HG03066 (cell line): ENCODE measurements at regions not wholly inside any gene's neighbourhood (a gene's known extent, or its start where the extent isn't known, plus 50 kb on each side); places are given as distances from the start of the nearest gene placed in this dataset.
A peak's percentile ranks its signal among the peaks of the same experiment; 100 is the strongest.
"Not testable (repeated sequence)": the region's sequence is repeated elsewhere in the genome, so short reads cannot be mapped to it uniquely, and the experiment has no call there.

ENCODE experiments used
- ATAC-seq: cut with Tn5 transposase; IDR thresholded peaks from one replicate; pipeline ENCODE4 v1.9.1; 2021; ENCODE audit warnings: low read depth; ENCODE audit not compliant: unreplicated experiment

DNA sequence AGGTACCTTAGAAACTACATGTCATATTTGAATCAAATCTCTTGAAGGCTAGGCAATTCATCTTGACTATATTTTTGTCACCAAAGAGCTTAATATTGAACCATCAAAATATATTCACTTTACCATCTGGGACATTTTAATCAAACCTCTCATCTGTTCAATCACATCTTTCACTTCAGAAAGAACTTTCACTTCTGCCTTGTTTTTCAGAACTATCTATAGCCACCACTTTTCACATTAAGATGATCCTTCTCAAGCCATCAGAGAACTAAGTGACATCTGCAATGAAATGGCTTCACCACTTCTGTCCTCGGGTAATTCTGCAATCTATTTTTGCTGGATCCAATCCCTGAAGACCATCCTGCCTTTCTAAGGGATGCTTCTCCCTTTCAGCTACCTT is 57.8 kb downstream of the OR2B2 start:
- ATAC-seq, result no peak

DNA sequence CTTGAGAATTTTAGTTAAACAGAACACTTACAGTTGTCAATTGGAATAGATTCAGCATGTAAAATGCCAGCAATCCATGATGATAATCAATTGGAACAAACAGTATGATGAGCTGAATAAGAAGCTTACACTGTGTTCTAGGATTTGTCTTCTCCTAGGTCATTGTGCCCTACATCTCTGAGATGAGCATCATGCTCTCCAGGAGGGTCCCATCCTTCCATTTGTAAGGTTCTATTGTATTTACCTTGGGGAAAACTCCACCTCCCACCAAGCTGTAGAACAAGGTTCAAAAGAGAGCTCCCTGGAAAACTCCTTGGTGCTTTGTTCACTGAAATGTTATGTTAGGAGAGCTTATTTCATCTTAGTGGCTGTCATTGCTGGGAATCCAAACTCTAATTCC is 60.8 kb downstream of the OR2B2 start:
- no peak for ATAC-seq

DNA sequence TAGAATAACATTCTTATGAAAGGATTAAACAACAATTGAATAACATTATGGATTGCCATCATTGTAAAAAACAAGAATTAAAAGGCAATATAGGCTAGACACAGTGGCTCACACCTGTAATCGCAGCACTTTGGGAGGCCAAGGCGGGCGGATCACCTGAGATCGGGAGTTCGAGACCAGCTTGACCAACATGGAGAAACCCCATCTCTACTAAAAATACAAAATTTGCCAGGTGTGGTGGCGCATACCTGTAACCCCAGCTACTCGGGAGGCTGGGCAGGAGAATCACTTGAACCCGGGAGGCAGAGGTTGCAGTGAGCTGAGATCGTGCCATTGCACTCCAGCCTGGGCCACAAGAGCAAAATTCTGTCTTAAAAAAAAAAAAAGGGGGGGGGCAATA is 63.2 kb downstream of the OR2B2 start:
- ATAC-seq, result not testable (repeated sequence)

DNA sequence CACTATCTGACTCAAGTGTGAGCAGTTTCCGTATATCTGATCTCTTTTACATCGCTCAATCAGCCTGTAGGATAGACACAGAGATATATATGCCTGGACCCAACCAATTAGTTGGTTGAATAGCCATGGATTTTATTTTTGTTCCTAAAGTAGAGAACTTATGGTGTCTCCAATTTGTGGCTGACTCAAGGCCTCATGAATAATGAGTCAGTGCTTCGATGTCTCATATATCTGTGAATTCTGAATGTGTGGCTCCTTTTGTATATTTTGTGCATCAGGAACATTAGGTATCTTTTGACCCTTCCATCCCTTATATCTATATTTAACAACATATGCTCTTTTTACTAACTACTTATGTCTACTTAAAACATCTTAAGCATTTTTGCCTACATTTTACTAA is 64.5 kb downstream of the OR2B2 start:
- ATAC-seq, result no peak

DNA sequence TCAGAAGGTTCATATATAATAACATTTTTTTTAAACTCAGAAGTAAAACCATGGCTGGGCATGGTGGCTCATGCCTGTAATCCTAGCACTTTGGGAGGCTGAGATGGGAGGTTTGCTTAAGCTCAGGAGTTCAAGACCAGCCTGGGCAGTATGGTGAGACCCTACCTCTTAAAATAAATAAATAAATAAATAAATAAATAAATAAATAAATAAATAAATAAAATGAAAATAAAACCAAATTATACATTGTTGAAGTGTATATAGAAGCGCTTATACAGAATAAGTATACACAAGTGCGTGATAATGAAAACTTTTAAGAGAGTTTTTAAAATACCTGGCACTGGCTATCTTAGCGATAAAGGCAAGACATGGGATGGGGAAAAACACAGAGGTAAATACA is 71.6 kb downstream of the OR2B2 start:
- no peak for ATAC-seq

DNA sequence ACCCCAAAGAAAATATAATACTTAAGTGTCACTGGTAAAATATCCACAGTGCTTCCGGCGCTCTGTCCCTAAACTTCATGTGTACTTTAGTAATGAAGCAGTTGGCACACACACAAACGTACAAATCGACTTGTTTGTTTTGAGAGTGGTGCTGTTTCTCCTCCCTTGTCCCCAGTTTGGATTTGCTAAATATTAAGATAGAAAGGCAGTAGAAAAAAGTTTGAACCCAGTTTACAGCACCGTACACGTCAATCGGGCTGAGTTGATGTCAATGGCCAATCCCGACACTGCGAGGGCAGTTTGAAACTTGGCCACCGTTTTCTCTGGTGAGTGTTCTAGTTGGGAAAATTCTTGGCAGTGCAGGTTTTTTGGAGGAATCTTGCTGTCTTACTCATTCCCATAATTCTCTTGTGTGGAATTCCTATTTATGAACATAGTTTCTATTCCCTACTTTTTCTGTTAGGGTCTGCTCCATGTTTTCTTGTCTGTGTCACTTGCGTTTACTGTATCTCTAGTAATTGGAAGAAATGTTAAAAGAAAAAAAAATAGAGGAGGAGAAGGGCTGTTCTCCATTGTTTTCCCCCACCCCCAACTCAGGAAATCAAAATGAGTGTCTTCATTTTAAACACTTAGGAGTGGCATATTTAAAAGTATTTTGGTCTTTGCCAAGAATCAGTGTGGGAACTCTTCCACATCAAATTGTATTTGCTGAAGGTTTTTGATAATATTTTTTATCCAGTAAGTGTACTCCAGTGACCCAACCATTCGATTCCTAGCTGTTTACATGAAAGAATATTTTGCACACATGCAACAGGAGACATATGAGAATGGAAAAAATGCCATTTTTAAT is 72.3 kb downstream of the OR2B2 start:
- no peak for ATAC-seq

DNA sequence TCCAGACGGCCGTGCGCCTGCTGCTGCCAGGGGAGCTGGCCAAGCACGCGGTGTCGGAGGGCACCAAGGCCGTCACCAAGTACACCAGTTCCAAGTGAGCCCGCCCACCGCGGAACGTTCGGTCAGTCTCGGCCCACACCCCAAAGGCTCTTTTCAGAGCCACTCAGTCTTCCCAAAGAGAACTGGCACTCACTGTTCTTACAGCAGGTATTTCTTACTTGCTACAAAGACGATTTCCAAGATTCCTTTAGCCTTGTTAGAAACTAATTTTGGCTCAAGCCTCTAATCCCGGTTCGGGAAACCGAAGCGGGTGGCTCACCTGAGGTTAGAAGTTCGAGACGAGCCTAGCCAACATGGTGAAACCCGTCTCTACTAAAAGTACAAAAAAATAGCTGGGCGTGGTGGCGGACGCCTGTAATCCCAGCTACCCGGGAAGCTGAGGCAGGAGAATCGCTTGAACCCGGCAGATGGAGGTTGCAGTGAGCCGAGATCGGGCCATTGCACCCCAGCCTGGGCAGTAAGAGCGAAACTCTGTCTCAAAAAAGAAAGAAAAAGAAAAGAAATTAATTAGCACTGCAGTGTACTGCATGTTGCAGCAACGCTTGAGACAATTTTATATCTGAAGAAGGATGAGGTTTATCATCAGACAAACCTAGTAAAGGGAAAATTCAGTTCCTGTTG is 73.1 kb downstream of the OR2B2 start:
- ATAC-seq, result peak; percentile 5

DNA sequence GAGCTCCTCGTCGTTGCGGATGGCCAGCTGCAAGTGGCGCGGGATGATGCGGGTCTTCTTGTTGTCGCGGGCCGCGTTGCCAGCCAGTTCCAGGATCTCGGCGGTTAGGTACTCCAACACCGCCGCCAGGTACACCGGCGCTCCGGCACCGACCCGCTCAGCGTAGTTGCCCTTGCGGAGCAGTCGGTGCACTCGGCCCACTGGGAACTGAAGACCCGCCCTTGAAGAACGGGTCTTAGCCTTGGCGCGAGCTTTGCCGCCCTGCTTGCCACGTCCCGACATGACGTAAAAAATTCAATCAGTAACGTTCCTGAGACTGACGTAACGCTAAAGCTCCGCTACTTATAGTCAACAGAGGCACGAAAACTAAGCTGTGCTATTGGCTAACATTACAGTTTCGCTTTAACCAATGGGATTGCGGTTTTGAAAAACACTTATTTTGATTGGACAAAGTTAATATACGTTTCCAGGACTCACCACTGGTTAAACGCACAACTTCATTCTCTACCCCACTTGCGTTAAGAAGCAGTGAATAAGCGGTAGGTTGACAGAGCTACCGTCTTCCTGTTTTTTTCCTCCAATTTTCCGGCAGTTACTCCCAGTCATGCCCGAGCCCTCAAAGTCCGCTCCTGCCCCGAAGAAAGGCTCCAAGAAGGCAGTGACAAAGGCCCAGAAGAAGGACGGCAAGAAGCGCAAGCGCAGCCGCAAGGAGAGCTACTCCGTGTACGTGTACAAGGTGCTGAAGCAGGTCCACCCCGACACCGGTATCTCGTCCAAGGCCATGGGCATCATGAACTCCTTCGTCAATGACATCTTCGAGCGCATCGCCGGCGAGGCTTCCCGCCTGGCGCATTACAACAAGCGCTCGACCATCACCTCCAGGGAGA is 73.9 kb downstream of the OR2B2 start:
- peak; percentile 67 for ATAC-seq

DNA sequence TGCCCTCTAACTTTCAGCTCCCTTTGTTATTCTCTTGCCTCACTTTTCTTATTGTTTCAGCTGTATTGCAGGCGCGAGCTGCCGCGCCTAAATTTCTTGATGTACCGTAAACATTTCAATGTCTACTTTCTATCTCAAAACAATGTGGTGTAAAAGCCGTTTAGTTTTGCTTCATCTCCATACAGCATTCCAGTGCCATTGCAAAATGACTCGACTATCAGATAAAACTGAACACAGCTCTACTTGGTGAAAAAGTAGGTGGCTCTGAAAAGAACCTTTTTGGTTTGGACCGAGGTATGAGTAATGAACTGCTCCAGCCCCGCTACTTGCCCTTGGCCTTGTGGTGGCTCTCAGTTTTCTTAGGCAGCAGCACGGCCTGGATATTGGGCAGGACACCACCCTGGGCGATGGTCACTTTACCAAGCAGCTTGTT is 74.6 kb downstream of the OR2B2 start:
- no peak for ATAC-seq

DNA sequence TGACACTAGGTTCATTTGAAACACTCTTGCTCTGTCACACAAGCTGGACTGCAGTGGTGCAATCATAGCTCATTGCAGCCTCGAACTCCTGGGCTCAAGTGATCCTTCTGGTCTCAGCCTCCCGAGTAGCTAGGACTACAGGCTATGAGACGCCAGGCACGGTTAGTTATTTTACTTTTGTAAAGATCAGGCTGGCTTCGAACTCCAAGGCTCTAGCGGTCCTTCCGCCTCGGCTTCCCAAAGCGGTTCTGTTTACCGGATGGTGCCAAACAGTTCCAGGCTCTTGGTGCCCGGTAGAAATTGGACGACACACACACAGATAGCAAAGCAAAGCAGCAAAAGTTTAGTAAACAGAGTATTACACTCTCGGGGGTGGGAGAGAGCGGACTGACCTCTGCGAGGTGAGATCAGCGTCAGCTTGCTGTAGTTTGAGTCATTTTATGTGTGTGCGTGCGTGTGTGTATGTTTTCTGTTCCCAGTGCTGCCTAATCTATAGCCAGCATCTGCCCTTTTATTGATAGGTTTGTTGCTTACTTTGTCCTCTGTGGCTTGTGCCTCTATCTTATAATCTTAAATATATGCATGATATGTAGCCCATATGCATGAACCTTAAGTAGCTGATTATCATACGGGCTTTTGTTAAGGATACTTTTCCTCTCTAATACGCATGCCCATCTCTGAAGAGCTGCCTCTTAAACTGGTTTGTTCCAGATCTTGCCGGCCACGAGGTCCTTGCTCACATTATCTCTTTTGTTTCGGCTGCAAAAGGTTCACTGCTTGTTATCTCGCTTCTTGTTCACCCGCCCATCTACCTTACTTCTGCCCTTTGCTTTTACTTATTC is 75.2 kb downstream of the OR2B2 start:
- peak; percentile 32 for ATAC-seq

DNA sequence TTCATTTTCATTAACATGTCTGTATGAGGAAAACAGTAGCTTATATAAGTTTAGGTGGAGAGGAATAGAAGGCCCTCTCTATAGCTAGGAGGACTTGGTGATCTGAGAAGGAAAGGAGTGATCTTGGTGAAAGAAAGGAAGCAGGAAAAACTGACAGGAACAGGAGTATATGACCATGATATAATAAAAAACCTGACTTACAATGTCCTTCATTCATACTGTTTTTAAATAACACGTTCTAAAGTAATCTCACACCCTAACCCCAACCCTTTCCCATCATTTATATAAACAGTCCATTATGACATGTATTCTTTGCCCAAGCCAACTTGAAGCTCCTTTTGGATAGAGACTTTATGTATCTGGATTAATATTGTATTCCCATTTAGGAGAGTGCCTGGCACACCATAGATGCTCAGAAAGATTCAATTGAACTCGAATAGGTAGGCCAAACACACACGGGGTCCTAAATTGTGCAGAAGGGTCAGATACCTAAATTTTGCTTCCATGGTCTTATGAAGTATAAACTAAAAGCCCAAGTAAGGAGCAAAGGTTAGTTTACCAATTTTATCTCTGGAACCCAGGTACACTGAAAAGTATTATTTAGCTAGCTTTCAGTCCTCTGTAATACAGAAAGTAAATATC is 75.9 kb downstream of the OR2B2 start:
- ATAC-seq, result no peak

DNA sequence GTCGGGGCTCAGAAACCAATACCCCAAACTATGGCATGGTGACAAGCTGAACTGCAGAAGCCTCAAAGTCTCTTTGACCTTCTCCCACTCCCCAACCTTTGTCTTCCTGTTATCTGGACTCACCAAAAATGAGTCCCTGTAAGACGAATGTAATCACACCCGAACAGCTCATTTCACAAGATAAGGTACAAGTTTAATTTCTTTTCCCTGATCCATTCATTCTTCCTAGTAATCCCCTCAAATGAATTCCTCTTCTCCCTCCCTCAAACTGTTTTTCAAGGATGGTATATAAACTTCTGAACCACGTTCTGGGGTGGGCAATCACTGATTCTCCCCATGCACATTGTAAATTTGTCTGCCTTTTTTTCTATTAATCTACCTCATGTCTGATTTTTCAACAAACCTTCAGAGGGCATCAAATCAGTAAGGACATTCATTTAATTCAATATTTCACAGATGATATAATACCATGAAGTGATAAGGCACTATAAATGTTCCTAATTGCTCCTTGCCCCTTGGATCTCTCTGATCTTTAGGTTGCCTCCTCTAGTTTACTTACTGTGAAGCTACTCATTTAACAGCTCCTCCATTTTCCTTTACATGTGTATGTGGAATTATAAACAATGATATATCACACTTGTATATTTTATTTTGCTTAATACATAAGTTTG is 77.2 kb downstream of the OR2B2 start:
- no peak for ATAC-seq

DNA sequence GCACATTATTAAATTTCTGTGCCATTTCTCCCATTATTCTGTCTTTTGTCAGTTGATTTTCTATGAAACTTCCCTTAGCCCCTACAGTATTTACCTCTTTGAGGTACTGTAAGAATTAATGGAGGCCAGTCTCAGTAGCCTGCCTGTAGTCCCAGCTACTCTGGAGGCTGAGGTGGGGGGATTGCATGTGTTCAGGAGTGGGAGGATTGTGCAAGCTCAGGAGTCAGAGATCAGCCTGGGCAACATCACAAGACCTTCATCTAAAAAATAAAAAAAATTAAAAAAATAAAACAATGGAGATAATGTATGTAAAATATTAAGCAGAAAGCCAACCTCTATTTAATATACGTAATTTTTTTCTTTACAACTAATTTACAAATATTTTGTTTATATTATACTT is 77.8 kb downstream of the OR2B2 start:
- ATAC-seq, result no peak

DNA sequence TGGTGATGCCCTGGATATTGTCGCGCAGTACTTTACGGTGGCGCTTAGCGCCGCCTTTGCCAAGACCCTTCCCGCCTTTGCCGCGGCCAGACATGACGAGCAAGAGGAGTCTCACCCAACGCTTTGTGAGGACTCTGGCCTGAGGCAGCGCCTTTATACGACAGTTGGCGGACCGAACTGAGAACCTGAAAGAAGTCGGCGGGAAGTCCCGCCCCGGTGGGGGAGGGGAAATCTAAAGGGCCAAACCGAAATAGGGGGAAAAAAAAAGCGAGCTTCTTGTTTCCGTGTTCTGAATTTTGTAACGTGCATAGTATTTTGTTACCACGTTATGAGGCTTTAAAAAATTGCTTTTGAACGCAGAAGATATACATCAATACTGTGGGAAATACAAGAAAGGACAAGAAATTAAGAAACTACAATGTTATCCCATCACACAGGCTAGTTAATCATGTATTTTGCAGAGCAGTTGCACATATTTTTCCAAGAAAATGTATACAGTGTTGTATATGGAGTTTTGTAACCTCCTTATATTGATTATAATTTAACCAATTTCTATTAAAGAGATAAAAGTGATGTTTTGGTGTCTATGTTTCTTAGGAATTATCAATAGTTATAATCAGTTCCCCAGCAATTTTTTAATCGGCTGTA is 80.6 kb downstream of the OR2B2 start:
- ATAC-seq, result peak; percentile 73

DNA sequence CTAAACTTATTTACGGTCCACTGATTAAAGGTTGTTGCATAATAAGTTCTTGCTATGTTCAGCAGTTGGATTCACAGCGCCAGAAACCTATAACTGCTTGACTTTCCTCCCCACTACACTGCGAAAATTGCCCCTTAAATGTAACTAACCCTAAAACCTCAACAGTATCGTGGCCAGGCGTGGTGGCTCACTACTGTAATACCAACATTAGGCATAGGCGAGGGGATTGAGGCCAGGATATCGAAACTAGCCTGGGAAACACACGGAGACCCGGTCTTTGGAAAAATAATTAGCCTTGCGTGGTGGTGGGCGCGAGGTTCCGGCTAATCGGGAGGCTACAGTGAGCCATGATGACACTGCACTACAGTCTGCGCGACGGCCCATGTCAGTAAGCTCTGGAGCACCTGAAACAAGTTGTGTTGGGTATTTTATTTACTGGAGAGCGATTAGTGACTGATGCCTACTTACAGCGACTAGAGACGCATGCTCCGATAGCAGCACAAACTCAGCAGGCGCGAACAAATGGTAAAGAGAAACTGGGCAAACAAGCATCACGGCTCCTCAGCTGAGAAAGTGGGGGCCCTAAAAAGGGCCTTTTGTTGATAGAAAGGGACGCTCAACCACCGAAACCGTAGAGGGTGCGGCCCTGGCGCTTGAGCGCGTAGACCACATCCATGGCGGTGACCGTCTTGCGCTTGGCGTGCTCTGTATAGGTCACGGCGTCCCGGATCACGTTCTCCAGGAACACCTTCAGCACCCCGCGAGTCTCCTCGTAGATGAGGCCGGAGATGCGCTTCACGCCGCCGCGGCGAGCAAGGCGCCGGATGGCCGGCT is 81.4 kb downstream of the OR2B2 start:
- ATAC-seq, result peak; percentile 65

DNA sequence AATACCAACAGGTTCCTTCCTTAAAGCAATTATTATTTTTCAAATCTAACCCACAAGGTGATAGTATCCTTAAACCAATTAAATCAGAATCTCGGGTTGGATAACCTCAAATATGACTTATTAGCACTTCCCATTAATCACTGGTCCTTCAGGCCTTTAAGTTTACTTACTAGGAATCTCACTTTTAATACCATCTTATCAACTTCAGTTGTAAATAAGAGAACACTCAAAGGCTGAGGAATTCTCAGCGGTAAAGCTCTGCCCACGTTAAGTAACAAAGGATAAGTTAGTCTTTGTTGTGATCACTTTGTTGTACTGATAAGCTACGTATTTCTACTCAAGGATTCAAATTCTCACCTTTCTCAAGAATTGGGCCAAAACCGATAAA is 82.0 kb downstream of the OR2B2 start:
- ATAC-seq, result no peak

DNA sequence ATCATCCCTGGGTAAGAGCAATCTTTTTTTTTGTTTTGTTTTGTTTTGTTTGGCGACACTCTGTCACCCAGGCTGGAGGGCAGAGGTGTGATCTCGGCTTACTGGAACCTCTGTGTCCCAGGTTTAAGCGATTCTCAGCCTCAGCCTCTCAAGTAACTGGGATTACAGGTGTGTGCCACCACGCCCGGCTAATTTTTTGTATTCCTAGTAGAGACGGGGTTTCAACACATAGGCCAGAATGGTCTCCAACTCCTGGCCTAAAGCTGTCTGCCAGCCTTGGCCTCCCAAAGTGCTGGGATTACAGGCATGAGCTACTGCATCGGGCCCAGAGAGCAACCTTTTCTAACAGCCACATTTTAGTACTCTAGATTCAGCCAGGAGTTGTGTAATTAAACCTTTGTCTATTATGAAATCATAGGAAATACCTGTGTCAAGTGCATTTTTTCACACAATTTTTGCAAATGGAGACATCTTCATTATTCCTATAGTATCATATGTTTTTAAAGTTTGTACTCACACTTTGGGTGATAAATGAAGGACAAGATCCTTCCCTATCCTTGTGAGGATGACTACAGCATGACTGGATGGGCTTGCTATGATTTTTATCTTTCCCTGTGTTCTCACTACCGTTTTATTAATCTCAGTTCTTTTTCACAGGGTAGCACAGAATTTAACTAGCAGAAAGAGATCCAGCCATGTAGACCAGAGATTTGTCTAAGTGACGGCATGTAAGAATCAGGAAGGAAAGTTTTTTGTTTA is 82.6 kb downstream of the OR2B2 start:
- ATAC-seq, result no peak
